Mucosa of descending colon (tissue), 3 donors: ENCODE measurements at regions not wholly inside any gene's neighbourhood (a gene's known extent, or its start where the extent isn't known, plus 50 kb on each side); places are given as distances from the start of the nearest gene placed in this dataset.

Source experiments
- ATAC-seq: fragments of 200-7000 bp; cut with Tn5 transposase; one replicate; pipeline ENCODE4 v1.9.1; 2020; ENCODE audit warnings: mild to moderate bottlenecking, moderate library complexity
- DNase-seq, 3 donors: peaks; one replicate each; pipeline ENCODE4 v3.0.0-alpha.2; 2020
- H3K36me3 ChIP-seq: fragments of 200-600 bp; one replicate; pipeline ENCODE4 v1.8.0; 2021; ENCODE audit warnings: low read depth, mild to moderate bottlenecking
- H3K4me1 ChIP-seq: fragments of 200-600 bp; one replicate; pipeline ENCODE4 v1.8.0; 2021; ENCODE audit warnings: low read depth, mild to moderate bottlenecking
- H3K4me3 ChIP-seq: fragments of 200-600 bp; one replicate; pipeline ENCODE4 v1.8.0; 2021; ENCODE audit warnings: mild to moderate bottlenecking
- H3K9me3 ChIP-seq: fragments of 200-600 bp; one replicate; pipeline ENCODE4 v1.8.0; 2021; ENCODE audit warnings: mild to moderate bottlenecking
- intact Hi-C, 2 donors: fragments of 100-400 bp; cut with DNase I in 1 of 2; cut with micrococcal nuclease in 1 of 2; formaldehyde crosslinking; loops; one replicate each; pipeline versions ENCODE4 v1.11.0 to v1.11.1; 2022; cut with DNase I, micrococcal nuclease
- TF ChIP-seq, protein P1 (sequence below): fragments of 200-600 bp; IDR thresholded peaks from one replicate; pipeline ENCODE4 v1.8.0; 2022; ENCODE audit warnings: antibody characterized with exemption, mild to moderate bottlenecking
- donor health status: DM: no; HTN: no; CAD: no; lungs with moderate emphysema.
- donor health status: DM: no; HTN: no; CAD: no.
- donor health status: DM: no; HTN: yes; CAD: no.

DNA sequence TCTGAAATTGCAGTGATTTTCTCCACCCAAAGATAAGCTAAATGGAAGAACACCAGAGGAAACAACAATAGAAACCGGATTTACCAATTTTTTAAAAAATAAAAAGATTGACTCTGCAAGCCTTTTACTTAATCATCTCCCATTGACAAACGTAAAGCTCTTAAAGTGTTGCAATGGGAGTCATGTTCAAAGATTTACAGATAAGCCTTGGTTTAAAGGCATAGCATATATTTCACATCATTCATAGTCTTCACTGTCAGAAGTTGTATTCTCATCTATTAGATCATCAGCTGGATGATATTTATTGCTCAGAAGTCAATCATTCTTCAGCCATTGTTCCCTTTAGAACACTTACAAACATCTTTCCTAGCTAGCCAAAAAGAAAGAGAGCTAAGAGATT lies 397.6 kb downstream of the GBE1 start:
- Histone ChIP-seq H3K9me3 (no peaks in the 10 kb centered on the region), H3K4me1 (no peaks in the 10 kb centered on the region), H3K4me3 (no peak overlapping the region), H3K36me3 (no peaks in the 10 kb centered on the region)
- DNase-seq (no peak), ATAC-seq (no peak)
- intact Hi-C loops, result no loop called here
- TF ChIP-seq, protein P1, sequence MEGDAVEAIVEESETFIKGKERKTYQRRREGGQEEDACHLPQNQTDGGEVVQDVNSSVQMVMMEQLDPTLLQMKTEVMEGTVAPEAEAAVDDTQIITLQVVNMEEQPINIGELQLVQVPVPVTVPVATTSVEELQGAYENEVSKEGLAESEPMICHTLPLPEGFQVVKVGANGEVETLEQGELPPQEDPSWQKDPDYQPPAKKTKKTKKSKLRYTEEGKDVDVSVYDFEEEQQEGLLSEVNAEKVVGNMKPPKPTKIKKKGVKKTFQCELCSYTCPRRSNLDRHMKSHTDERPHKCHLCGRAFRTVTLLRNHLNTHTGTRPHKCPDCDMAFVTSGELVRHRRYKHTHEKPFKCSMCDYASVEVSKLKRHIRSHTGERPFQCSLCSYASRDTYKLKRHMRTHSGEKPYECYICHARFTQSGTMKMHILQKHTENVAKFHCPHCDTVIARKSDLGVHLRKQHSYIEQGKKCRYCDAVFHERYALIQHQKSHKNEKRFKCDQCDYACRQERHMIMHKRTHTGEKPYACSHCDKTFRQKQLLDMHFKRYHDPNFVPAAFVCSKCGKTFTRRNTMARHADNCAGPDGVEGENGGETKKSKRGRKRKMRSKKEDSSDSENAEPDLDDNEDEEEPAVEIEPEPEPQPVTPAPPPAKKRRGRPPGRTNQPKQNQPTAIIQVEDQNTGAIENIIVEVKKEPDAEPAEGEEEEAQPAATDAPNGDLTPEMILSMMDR, result no peak

DNA sequence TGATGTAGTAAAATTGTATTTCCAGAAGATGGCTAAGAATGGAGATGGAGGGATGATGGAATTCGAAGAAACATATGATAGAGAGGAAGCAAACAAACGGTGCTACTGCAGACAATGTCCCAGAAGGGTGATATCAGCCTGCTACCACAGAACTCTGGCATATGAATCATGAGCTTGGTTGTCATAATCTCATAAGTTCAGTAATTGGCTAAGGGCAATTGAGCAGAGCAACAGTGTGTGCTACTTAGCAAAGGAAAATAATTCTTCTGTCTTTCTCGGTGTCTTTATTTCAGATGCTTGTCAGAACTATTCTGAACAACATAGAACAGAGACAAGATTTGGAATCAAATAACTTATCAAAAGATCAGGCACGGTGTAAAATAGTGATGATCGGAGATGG lies 407.3 kb downstream of the GBE1 start:
- no peaks in the 10 kb centered on the region for H3K4me1 ChIP-seq
- TF ChIP-seq, protein P1, result no peak
- DNase-seq (no peak), ATAC-seq (no peak)
- intact Hi-C loops, result no loop called here
- H3K9me3 ChIP-seq, result no peaks in the 10 kb centered on the region
- H3K4me3 ChIP-seq, result no peak overlapping the region
- H3K36me3 ChIP-seq, result no peaks in the 10 kb centered on the region

DNA sequence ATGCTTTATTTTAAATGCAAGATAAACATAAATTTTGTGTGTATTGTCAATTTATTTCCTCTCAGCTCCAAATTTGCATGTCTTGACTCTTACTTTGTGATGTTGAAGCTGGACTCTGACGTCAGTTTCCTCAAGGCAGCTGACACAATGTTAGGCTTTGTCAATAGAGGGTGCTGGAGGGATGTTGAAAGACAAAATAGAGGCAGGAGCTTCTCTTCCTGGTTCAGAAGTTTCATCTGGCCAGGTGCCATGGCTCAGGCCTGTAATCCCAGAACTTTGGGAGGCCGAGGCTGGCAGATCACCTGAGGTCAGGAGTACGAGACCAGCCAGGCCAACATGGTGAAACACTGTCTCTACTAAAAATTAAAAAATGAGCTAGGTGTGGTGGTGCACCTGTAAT lies 408.6 kb downstream of the GBE1 start:
- no peak overlapping the region for H3K4me3 ChIP-seq
- intact Hi-C loops, result no loop called here
- DNase-seq (peak in 2 of 3 donors; percentile 17 to 18), ATAC-seq (peak; percentile 56)
- TF ChIP-seq, protein P1, result no peak
- H3K4me1 ChIP-seq, result no peaks in the 10 kb centered on the region
- H3K9me3 ChIP-seq, result no peaks in the 10 kb centered on the region
- no peaks in the 10 kb centered on the region for H3K36me3 ChIP-seq

DNA sequence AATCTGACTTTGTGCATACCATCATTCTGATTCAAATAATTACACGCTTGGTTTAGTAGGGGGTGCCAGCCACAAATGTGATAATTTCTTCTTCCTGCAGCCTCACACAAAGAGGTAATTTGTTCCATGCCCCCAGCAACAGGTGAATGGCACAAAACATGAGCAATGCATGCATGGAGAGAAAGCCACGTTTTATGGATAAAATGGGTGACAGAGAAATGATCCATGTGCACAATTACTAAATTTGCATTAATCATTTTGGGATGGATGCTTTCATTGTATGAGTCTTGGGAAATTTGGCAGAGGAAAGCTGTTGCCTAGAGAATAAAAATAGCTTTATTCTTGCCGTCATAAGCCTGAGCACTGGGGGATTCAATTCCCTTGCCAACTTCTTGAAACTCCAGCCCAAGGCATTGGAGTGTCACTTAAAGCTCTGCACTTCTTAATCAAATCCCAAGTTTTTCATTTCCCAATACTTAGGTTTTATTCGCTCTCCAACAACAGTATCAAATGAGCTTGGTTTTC lies 411.6 kb downstream of the GBE1 start:
- Histone ChIP-seq H3K4me1 (no peaks in the 10 kb centered on the region), H3K4me3 (no peak overlapping the region), H3K36me3 (no peaks in the 10 kb centered on the region), H3K9me3 (no peaks in the 10 kb centered on the region)
- intact Hi-C loops, result no loop called here
- TF ChIP-seq, protein P1, result no peak
- ATAC-seq, result no peak
- no peak for DNase-seq

DNA sequence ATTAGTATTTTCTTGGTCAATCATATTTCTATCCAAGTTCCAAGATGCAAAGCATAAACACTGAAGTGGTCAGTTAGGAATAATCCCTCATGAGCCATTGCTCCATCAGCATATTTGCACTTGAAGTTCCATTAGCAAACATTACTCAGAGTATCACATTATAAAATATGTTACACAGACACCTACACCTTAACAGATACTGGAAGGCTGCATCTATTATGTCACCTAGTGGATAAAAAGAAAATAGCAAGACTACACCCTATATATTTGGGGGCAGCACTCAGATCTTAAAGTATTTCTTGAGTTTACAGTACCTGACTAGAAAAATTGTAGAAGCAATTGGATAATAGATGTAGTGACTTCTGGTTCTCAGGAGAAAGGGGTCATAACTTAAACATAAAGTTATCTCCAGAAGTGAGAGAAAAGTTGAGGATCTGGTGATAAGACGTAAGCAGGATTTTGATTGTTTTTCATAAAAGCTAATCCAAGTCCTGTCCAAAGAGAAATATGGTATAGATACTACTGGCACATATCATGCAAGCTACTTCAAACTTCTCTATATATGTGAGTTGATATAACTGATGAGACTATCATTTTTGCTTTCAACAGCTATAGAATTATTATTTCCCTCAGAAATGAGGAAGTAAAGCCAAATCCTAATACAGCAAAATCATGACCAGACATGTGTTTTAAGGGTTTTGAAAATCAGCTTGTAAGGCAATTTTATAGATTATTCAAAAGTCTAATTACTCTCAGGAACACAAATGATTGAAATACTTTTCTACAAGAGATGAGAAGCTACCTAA lies 422.2 kb downstream of the GBE1 start:
- H3K36me3 ChIP-seq, result no peaks in the 10 kb centered on the region
- H3K4me3 ChIP-seq, result no peak overlapping the region
- TF ChIP-seq, protein P1, result no peak
- no peaks in the 10 kb centered on the region for H3K4me1 ChIP-seq
- ATAC-seq (peak; percentile 73), DNase-seq (no peak)
- intact Hi-C loops, result no loop called here
- H3K9me3 ChIP-seq, result no peaks in the 10 kb centered on the region
